ENCODE measurements at regions not wholly inside any gene's neighbourhood (a gene's known extent, or its start where the extent isn't known, plus 50 kb on each side); places are given as distances from the start of the nearest gene placed in this dataset.

DNA sequence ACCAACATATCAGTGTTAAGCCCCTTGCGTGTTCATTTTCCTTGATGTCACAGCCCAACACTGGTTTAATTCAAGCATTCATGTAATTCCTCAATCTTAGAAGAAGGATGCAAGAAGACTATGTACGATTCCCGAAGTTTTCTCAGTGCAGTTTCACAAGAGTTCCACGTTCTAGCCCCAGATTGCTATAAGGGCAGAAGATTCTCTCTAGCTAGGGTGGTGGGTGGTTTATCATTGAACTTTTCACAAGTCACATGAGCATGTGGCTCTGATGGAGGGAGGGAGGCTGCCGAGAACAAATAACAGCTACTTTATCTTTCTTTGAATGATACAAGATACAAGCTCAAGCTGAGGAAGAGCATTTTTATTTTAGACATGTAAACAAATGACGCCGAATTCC is 71.9 kb upstream of the NHSL1 start (continued):
- TF ChIP-seq, protein P1, sequence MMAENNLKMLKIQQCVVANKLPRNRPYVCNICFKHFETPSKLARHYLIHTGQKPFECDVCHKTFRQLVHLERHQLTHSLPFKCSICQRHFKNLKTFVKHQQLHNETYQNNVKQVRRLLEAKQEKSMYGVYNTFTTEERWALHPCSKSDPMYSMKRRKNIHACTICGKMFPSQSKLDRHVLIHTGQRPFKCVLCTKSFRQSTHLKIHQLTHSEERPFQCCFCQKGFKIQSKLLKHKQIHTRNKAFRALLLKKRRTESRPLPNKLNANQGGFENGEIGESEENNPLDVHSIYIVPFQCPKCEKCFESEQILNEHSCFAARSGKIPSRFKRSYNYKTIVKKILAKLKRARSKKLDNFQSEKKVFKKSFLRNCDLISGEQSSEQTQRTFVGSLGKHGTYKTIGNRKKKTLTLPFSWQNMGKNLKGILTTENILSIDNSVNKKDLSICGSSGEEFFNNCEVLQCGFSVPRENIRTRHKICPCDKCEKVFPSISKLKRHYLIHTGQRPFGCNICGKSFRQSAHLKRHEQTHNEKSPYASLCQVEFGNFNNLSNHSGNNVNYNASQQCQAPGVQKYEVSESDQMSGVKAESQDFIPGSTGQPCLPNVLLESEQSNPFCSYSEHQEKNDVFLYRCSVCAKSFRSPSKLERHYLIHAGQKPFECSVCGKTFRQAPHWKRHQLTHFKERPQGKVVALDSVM (CRISPR knock-in tag; IDR thresholded peaks at IDR 0.05), result no peak
- TF ChIP-seq SRY (CRISPR knock-in tag; IDR thresholded peaks at IDR 0.05), result no peak
- TF ChIP-seq ISX (CRISPR knock-in tag; conservative IDR thresholded peaks at IDR 0.05), result no peak
- TF ChIP-seq ZNF256 (CRISPR knock-in tag; conservative IDR thresholded peaks at IDR 0.05), result 0 out of 2 replicates have a peak, but pooled peaks have one; percentile 38
- TF ChIP-seq NFE2L1 (CRISPR knock-in tag; IDR thresholded peaks at IDR 0.05; ENCODE audit: borderline replicate concordance), result no peak
- TF ChIP-seq ZNF121 (CRISPR knock-in tag; IDR thresholded peaks at IDR 0.05), result no peak

DNA sequence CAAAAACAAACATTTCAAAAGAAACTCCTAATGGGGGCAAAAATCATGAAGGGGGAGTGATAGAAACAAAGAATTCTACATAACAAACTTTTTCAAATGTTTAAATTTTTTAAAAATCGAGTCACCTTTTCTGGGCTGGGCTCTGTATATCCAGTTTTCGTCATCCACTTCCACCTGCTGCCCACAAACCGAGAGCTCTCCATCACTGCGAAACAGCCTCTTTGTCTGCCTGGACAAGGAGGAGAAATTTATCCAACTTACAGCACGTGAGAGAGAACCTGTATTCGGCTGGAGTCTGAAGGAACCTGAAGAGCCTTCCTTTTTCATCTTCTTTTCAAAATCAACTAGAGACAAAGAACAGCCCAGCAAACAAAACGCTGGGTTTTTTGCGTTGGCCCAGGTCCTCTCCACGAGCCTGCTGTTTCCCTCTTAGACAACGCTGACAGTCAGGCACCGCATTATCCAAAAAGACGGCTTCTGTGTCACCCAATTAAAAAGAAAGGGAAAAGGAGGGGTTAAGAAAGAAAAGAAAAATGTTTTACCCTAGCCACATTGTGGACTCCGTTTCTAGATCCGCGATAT is 72.4 kb upstream of the NHSL1 start:
- H3K4me2 ChIP-seq (ENCODE audit: low read depth, low read length), result peak overlapping the region; percentile 86
- DNase-seq (ENCODE audit: low spot score) (no peak), FAIRE-seq (peak; percentile 47), ATAC-seq (no peak)
- H2AFZ ChIP-seq (ENCODE audit: low read length), result no peak overlapping the region
- peak overlapping the region; percentile 79 for H3K27ac ChIP-seq (ENCODE audit: extremely low read length, insufficient read depth, low read length)
- in situ Hi-C loops (cut with HindIII; ENCODE audit: extremely low pct_ligation_motif_present, low pct_unique_long_range_greater_than_20kb), result no loop called here
- no peaks in the 10 kb centered on the region for H3K9me3 ChIP-seq (ENCODE audit: low read length)
- H3K79me2 ChIP-seq (ENCODE audit: insufficient read depth, low read length), result peaks cover 57% of the 10 kb centered on the region
- BruUV-seq (replicated peaks), result TSS peak; percentile 69
- H3K36me3 ChIP-seq (replicated peaks in 1 of 2; ENCODE audit: control insufficient read depth in 1 of 2, insufficient read depth in 2 of 2, low read length in 2 of 2), result no peaks in the 10 kb centered on the region
- peak overlapping the region; percentile 78 for H3K9ac ChIP-seq (ENCODE audit: insufficient read depth, low read depth, low read length)
- no peaks in the 10 kb centered on the region for H4K20me1 ChIP-seq (ENCODE audit: insufficient read depth, low read length)
- ChIA-PET POLR2A (interaction anchor here (0.9 to 6.9 kb wide), 20 partner anchors 8 to 149 kb away, joined by 3 to 121 read pairs (median 8); partner anchors contain the start of gene NHSL1), CTCF (ENCODE audit: low intra/inter-chr PET ratio, low total read pairs) (no interaction called here)
- intact Hi-C loops (cut with micrococcal nuclease; ENCODE audit: unreplicated experiment), result loop anchor here (1.0 to 5.0 kb wide), 5 partner anchors 17 to 64 kb away; no protein-coding TSS in a partner anchor
- peaks cover 45% of the 10 kb centered on the region for H3K4me1 ChIP-seq (ENCODE audit: insufficient read depth, low read length)
- no peaks in the 10 kb centered on the region; a peak in 2 of 5 replicates for H3K27me3 ChIP-seq (ENCODE audit: control insufficient read depth in 1 of 2, insufficient read depth in 2 of 2, low read length in 2 of 2)
- under 1% methylated on average over 15 of the region's 15 CpGs for WGBS (ENCODE audit: low lambda C conversion rate)
- H3K4me3 ChIP-seq (replicated peaks in 1 of 3; ENCODE audit: insufficient read depth in 1 of 3, low read depth in 2 of 3, low read length in 3 of 3), result peak overlapping the region; percentile 60 to 84 (median 64)
- TF ChIP-seq ZMYM2 (CRISPR knock-in tag; IDR thresholded peaks at IDR 0.05) (0 out of 2 replicates have a peak, but pooled peaks have one; percentile 11), ZNF546 (CRISPR knock-in tag; conservative IDR thresholded peaks at IDR 0.05) (no peak), NFYB (CRISPR knock-in tag; IDR thresholded peaks at IDR 0.05) (no peak), PRMT3 (CRISPR knock-in tag; IDR thresholded peaks at IDR 0.05; ENCODE audit: borderline replicate concordance, low read depth) (0 out of 2 replicates have a peak, but pooled peaks have one; percentile 18), KLF12 (CRISPR knock-in tag; IDR thresholded peaks at IDR 0.05; ENCODE audit: borderline replicate concordance) (peak; percentile 20; the same call in 1 of the 2 replicates), ARID2 (CRISPR knock-in tag; IDR thresholded peaks at IDR 0.05; ENCODE audit: borderline replicate concordance) (0 out of 2 replicates have a peak, but pooled peaks have one; percentile 5), RBFOX2 (IDR thresholded peaks at IDR 0.05; ENCODE audit: low read depth, low read length) (peak; percentile 68), PAF1 (CRISPR knock-in tag; IDR thresholded peaks at IDR 0.05) (no peak)
- TF ChIP-seq, protein P2, sequence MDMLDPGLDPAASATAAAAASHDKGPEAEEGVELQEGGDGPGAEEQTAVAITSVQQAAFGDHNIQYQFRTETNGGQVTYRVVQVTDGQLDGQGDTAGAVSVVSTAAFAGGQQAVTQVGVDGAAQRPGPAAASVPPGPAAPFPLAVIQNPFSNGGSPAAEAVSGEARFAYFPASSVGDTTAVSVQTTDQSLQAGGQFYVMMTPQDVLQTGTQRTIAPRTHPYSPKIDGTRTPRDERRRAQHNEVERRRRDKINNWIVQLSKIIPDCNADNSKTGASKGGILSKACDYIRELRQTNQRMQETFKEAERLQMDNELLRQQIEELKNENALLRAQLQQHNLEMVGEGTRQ (IDR thresholded peaks at IDR 0.05; ENCODE audit: low read depth, low read length), result no peak
- TF ChIP-seq, protein P2 (CRISPR knock-in tag; IDR thresholded peaks at IDR 0.05; ENCODE audit: borderline replicate concordance), result 0 out of 2 replicates have a peak, but pooled peaks have one; percentile 1
